GM18505 (cell line): ENCODE measurements at regions not wholly inside any gene's neighbourhood (a gene's known extent, or its start where the extent isn't known, plus 50 kb on each side); places are given as distances from the start of the nearest gene placed in this dataset.

Experiments
- ATAC-seq: cut with Tn5 transposase; IDR thresholded peaks from one replicate; pipeline ENCODE4 v1.9.1; 2021; ENCODE audit not compliant: unreplicated experiment
- POLR2A ChIP-seq: IDR thresholded peaks from 4 replicates; pipeline ENCODE4 v1.6.1; 2011; ENCODE audit warnings: borderline replicate concordance; ENCODE audit not compliant: insufficient read depth, insufficient read length; ENCODE audit errors: extremely low read depth

- ATAC-seq, result no peak
- TF ChIP-seq POLR2A, result no peak
Observed at GRCh38 chr4:178288462-178288861, 846.2 kb upstream of the AGA start.

GRCh38 chr4:178293601-178294000 is 851.4 kb upstream of the AGA start:
- no peak for TF ChIP-seq POLR2A
- no peak for ATAC-seq

GRCh38 chr4:178296669-178297068 is 854.4 kb upstream of the AGA start:
- no peak for TF ChIP-seq POLR2A
- no peak for ATAC-seq

- ATAC-seq, result no peak
Observed at GRCh38 chr4:178306565-178306964, 864.3 kb upstream of the AGA start.

GRCh38 chr4:178309890-178310289 is 867.7 kb upstream of the AGA start:
- TF ChIP-seq POLR2A, result no peak
- ATAC-seq, result no peak

More at GRCh38 chr4:178306565-178306964, 864.3 kb upstream of the AGA start:
- TF ChIP-seq POLR2A, result no peak

- no peak for ATAC-seq
- TF ChIP-seq POLR2A, result no peak
Observed at GRCh38 chr4:178311997-178312396, 869.8 kb upstream of the AGA start.

GRCh38 chr4:178314287-178314686 is 872.0 kb upstream of the AGA start:
- TF ChIP-seq POLR2A, result no peak
- ATAC-seq, result no peak

GRCh38 chr4:178316211-178316610 is 874.0 kb upstream of the AGA start:
- no peak for ATAC-seq
- TF ChIP-seq POLR2A, result no peak

GRCh38 chr4:178320003-178320402 is 877.8 kb upstream of the AGA start:
- ATAC-seq, result no peak
- TF ChIP-seq POLR2A, result no peak

GRCh38 chr4:178322524-178323183 is 880.4 kb upstream of the AGA start:
- no peak for TF ChIP-seq POLR2A

GRCh38 chr4:178329226-178329872 is 887.1 kb upstream of the AGA start:
- no peak for TF ChIP-seq POLR2A
- ATAC-seq, result no peak

More at GRCh38 chr4:178322524-178323183, 880.4 kb upstream of the AGA start:
- ATAC-seq, result no peak

- no peak for TF ChIP-seq POLR2A
- ATAC-seq, result no peak
Observed at GRCh38 chr4:178333355-178333754, 891.1 kb upstream of the AGA start.

- ATAC-seq, result no peak
- TF ChIP-seq POLR2A, result no peak
Observed at GRCh38 chr4:178339769-178340168, 897.5 kb upstream of the AGA start.

- TF ChIP-seq POLR2A, result no peak
- ATAC-seq, result no peak
Observed at GRCh38 chr4:178340468-178340867, 898.2 kb upstream of the AGA start.
